Mucosa of rectum (tissue), 2 donors: ENCODE measurements at regions not wholly inside any gene's neighbourhood (a gene's known extent, or its start where the extent isn't known, plus 50 kb on each side); places are given as distances from the start of the nearest gene placed in this dataset.

Source experiments
- H3K27ac ChIP-seq, 2 donors: one replicate each; pipeline ENCODE4 v1.7.0; 2013; ENCODE audit warnings: inconsistent platforms in 2 of 2, low read depth in 2 of 2, low read length in 2 of 2
- H3K27me3 ChIP-seq, 2 donors: one replicate each; pipeline ENCODE4 v1.7.0; 2013; ENCODE audit warnings: low read length in 2 of 2; ENCODE audit not compliant: control insufficient read depth in 2 of 2, insufficient read depth in 2 of 2
- H3K36me3 ChIP-seq, 2 donors: one replicate each; pipeline ENCODE4 v1.7.0; 2013; ENCODE audit warnings: low read length in 2 of 2; ENCODE audit not compliant: control insufficient read depth in 2 of 2, insufficient read depth in 2 of 2
- H3K4me1 ChIP-seq, 2 donors: one replicate each; pipeline ENCODE4 v1.7.0; 2013; ENCODE audit warnings: low read length in 2 of 2, mild to moderate bottlenecking in 1 of 2; ENCODE audit not compliant: control insufficient read depth in 2 of 2, insufficient read depth in 2 of 2
- H3K4me3 ChIP-seq, 2 donors: one replicate each; pipeline ENCODE4 v1.7.0; 2013; ENCODE audit warnings: low read length in 2 of 2
- H3K9ac ChIP-seq, 2 donors: one replicate each; pipeline ENCODE4 v1.7.0; 2013; ENCODE audit warnings: low read length in 2 of 2, low read depth in 1 of 2, mild to moderate bottlenecking in 1 of 2
- H3K9me3 ChIP-seq, 2 donors: one replicate each; pipeline ENCODE4 v1.7.0; 2013; ENCODE audit warnings: low read length in 2 of 2; ENCODE audit not compliant: control insufficient read depth in 2 of 2
- donor health status: healthy.
- donor health status: Normal muscosa, but diverticular disease.

GRCh38 chr13:94946039-94946438, 233.7 kb upstream of the SOX21 start:
- Histone ChIP-seq H3K36me3 (no peaks in the 10 kb centered on the region), H3K9ac (no peak overlapping the region), H3K27me3 (no peaks in the 10 kb centered on the region), H3K4me3 (no peak overlapping the region), H3K4me1 (no peaks in the 10 kb centered on the region), H3K27ac (no peak overlapping the region), H3K9me3 (no peaks in the 10 kb centered on the region)

GRCh38 chr13:94938124-94938523, 225.8 kb upstream of the SOX21 start:
- Histone ChIP-seq H3K9me3 (no peaks in the 10 kb centered on the region), H3K4me1 (no peaks in the 10 kb centered on the region), H3K36me3 (no peaks in the 10 kb centered on the region), H3K9ac (no peak overlapping the region), H3K4me3 (no peak overlapping the region), H3K27me3 (no peaks in the 10 kb centered on the region), H3K27ac (no peak overlapping the region)

GRCh38 chr13:94936633-94937032, 224.3 kb upstream of the SOX21 start:
- Histone ChIP-seq H3K27ac (no peak overlapping the region), H3K9me3 (no peaks in the 10 kb centered on the region), H3K4me1 (no peaks in the 10 kb centered on the region), H3K9ac (no peak overlapping the region), H3K27me3 (no peaks in the 10 kb centered on the region), H3K36me3 (no peaks in the 10 kb centered on the region), H3K4me3 (no peak overlapping the region)

GRCh38 chr13:94933936-94934335, 221.6 kb upstream of the SOX21 start:
- Histone ChIP-seq H3K4me1 (no peaks in the 10 kb centered on the region), H3K27me3 (no peaks in the 10 kb centered on the region), H3K9me3 (no peaks in the 10 kb centered on the region), H3K27ac (no peak overlapping the region), H3K36me3 (no peaks in the 10 kb centered on the region), H3K4me3 (no peak overlapping the region), H3K9ac (no peak overlapping the region)

GRCh38 chr13:94933230-94933751, 220.9 kb upstream of the SOX21 start:
- Histone ChIP-seq H3K9ac (no peak overlapping the region), H3K4me3 (no peak overlapping the region), H3K27me3 (no peaks in the 10 kb centered on the region), H3K9me3 (no peaks in the 10 kb centered on the region), H3K4me1 (no peaks in the 10 kb centered on the region), H3K27ac (no peak overlapping the region), H3K36me3 (no peaks in the 10 kb centered on the region)

- Histone ChIP-seq H3K36me3 (no peaks in the 10 kb centered on the region), H3K27ac (no peak overlapping the region), H3K4me3 (no peak overlapping the region), H3K27me3 (no peaks in the 10 kb centered on the region), H3K9me3 (no peaks in the 10 kb centered on the region), H3K4me1 (no peaks in the 10 kb centered on the region), H3K9ac (no peak overlapping the region)
These were observed 215.9 kb upstream of the SOX21 start for GRCh38 chr13:94928127-94928775.

GRCh38 chr13:94925263-94925662, 212.9 kb upstream of the SOX21 start:
- Histone ChIP-seq H3K9me3 (no peaks in the 10 kb centered on the region), H3K4me1 (no peaks in the 10 kb centered on the region), H3K27me3 (no peaks in the 10 kb centered on the region), H3K36me3 (no peaks in the 10 kb centered on the region), H3K27ac (no peak overlapping the region), H3K4me3 (no peak overlapping the region), H3K9ac (no peak overlapping the region)

- H3K4me1 ChIP-seq: no peaks in the 10 kb centered on the region
- H3K27ac ChIP-seq: no peak overlapping the region
- H3K9ac ChIP-seq: no peak overlapping the region
- H3K4me3 ChIP-seq: no peak overlapping the region
- H3K27me3 ChIP-seq: no peaks in the 10 kb centered on the region
- H3K36me3 ChIP-seq: no peaks in the 10 kb centered on the region
- no peaks in the 10 kb centered on the region for H3K9me3 ChIP-seq
These were observed 208.8 kb upstream of the SOX21 start for GRCh38 chr13:94921181-94921580.

GRCh38 chr13:94920578-94920977, 208.2 kb upstream of the SOX21 start:
- Histone ChIP-seq H3K27ac (no peak overlapping the region), H3K9ac (no peak overlapping the region), H3K9me3 (no peaks in the 10 kb centered on the region), H3K27me3 (no peaks in the 10 kb centered on the region), H3K4me3 (no peak overlapping the region), H3K4me1 (no peaks in the 10 kb centered on the region), H3K36me3 (no peaks in the 10 kb centered on the region)

- Histone ChIP-seq H3K36me3 (no peaks in the 10 kb centered on the region), H3K4me1 (no peaks in the 10 kb centered on the region), H3K9me3 (no peaks in the 10 kb centered on the region), H3K27ac (no peak overlapping the region), H3K27me3 (no peaks in the 10 kb centered on the region), H3K4me3 (no peak overlapping the region), H3K9ac (no peak overlapping the region)
These were observed 205.5 kb upstream of the SOX21 start for GRCh38 chr13:94917824-94918223.
